ENCODE measurements at regions not wholly inside any gene's neighbourhood (a gene's known extent, or its start where the extent isn't known, plus 50 kb on each side); places are given as distances from the start of the nearest gene placed in this dataset.

DNA sequence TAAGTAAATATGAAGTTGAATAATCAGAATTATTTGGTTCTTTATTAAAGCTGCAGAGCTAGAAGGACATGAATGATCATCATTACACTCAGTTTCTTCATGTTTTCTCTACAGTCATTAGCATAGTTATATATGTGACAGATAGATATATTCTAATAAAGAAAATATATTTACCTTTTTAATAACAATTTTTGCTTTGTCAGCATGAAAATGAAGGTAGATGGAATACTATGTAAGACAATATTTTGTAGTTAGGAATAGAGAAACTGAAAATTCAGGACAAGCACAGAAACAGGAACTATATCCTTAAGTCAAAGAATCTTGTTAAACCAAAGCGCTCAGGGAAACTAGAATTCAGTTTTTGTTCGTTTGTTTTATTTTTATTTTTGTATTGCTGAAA, 649.9 kb upstream of the NRXN1 start:
- no peak for DNase-seq

DNA sequence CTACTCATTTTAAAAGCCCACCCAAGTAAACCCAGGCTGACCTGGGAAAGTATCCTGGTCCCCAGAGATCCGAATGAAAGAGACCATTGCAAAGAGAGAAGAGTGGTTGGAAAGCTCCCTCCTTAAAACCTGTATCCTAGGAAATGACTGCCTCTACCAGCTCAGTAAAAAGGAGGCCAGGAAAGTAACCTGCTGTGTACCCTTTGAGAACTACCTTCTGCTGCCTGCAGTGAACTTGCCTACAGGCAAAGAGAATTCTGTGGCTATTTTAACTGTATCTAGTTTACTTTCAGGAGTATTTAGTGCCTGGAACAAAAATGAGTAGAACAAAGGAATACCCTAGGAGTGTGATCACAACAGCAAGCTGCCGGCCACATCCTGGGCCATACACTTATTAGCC, 641.7 kb upstream of the NRXN1 start:
- no peak for DNase-seq

GRCh38 chr2:51667679-51668078, 635.7 kb upstream of the NRXN1 start:
- no peak for DNase-seq

GRCh38 chr2:51662187-51662586, 630.3 kb upstream of the NRXN1 start:
- DNase-seq: no peak

- no peak for DNase-seq
Observed at GRCh38 chr2:51657849-51658248, 625.9 kb upstream of the NRXN1 start.

- no peak for DNase-seq
Observed at GRCh38 chr2:51650769-51651168, 618.8 kb upstream of the NRXN1 start.

DNA sequence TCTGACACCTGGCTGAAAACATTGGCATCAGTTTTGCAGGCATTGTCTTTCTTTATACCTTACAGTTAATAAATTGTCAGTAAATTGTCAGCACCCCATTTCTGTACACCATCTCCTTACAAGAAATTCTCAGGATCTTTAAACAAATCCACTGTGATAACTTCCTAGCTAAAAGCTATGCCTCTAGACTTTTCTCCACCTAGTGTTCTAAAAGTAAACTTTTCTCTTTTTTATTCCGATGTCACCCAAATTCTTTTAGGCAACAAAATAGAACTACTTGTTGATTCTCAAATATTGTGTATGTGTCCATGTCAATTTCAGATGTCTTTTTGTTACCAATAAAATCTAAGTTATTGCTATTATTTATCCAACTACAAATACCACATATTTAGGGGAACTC, 617.4 kb upstream of the NRXN1 start:
- no peak for DNase-seq

DNA sequence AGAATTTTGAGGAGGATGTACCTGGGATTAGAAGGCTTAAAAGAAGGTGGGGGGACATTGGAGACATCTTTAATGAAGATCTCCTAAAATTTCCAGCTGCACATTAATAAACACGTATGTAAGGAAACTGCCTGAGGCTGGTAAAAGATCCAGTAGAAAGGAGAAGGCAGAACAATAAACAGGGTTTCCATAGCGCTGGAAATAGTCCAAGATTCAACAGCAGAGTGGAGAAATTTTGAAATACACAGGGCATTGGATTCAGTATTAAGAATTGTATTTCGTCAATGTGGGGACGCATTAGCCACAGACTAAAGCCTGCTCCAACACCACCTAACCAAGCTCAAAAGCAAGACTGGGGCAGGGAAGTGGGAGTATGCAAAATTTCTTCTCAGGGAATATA, 606.9 kb upstream of the NRXN1 start:
- no peak for DNase-seq

GRCh38 chr2:51633073-51633472, 601.1 kb upstream of the NRXN1 start:
- no peak for DNase-seq

DNA sequence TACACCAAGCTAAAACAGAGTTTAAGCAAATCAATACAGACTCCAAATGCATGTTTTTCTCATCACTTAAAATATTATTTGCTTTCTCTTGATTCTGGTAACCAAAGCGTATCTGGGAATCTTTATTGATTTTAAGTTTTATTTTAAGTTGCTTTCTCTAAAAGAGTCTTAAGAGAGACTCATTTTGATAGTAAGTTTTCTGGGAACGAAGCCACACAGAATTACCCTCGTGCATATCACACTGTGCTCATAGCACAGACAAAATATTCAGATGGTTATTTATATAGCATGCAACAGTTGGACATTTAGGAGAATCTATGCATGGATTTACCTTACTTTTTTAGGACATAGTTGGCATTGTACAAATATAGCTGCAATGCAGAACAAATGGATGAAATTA, 597.5 kb upstream of the NRXN1 start:
- no peak for DNase-seq

DNA sequence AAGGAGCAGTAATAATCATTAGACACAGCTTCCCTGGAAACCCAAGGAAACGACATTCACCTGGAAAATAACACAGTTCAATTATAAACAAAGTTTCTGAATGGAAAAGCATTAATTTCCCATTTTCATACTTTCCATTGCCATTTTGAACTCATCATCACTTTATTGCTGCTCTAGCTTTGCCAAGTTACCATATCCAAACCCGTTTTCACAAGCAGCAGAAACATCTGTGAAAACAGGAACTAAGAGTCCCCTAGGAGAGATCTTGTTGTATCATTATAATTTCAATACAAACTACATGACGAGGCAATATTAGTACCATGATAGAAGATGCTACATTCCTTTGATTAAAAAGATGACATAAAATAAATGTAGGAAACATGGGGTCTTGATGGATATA, 597.0 kb upstream of the NRXN1 start:
- DNase-seq: no peak

DNA sequence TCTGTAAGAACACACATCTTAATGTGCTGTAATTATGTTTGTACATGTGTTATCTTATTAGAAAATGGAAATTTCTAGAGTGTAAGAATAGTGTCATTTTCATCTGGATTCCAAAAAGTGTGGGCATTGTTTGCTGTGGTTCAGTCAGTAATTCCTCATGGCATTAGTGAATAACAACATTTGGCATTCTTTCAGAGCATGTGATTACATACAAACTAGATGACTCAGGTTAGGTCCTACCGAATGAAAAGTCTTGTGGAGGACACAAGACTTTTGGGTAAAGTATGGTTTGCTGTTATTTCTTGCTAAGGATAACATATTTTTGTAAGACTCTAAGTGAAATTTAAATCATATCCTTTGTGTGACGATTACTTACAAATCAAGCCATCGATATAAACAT, 593.1 kb upstream of the NRXN1 start:
- no peak for DNase-seq

GRCh38 chr2:51620796-51621195, 588.9 kb upstream of the NRXN1 start:
- no peak for DNase-seq

- DNase-seq: no peak
Observed at GRCh38 chr2:51619961-51620360, 588.0 kb upstream of the NRXN1 start.

- DNase-seq: peak; percentile 11
Observed at GRCh38 chr2:51612387-51612786, 580.5 kb upstream of the NRXN1 start.

- DNase-seq: no peak
Observed at GRCh38 chr2:51601706-51602105, 569.8 kb upstream of the NRXN1 start.

- no peak for DNase-seq
Observed at GRCh38 chr2:51597086-51597485, 565.2 kb upstream of the NRXN1 start.

DNA sequence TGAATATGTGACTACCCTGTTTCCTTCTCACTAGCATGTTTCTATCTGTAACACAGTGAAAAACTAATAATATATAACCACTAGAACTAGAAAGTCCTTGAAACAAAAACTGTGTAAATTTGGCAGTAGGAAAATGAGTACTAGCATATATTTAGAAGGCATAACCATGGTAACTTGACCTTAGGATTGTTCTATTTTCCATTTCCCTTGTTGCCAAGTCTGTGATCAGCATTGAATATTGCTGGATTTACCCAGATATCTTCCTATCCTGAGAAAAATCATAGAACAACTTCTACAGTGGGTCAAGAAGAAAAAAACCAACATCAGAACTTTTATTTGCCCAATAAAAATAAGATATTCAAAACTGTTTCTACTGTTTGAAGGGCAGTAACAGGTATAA, 563.9 kb upstream of the NRXN1 start:
- DNase-seq: no peak

- no peak for DNase-seq
Observed at GRCh38 chr2:51581636-51582267, 549.8 kb upstream of the NRXN1 start.

GRCh38 chr2:51579412-51579811, 547.5 kb upstream of the NRXN1 start:
- no peak for DNase-seq

DNA sequence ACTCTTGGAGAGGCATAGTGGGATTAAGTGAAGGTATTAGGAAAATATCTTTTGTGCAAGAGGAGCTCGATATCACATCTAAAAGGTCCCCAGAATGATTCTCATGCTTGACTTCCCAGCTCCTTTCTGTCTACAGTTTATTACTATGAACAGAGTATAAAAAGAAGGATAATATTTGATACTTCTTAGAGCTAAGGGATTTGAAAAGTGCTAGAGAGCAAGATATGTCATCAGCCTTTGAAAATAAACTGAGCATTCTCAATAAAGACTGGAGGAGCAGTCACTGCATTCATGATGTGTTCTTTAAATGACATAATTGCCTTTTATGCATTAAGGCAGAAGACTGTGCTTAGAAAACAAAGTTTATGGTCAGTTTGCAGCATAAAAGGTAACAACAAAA, 543.2 kb upstream of the NRXN1 start:
- DNase-seq: no peak

GRCh38 chr2:51559026-51559425, 527.1 kb upstream of the NRXN1 start:
- no peak for DNase-seq

DNA sequence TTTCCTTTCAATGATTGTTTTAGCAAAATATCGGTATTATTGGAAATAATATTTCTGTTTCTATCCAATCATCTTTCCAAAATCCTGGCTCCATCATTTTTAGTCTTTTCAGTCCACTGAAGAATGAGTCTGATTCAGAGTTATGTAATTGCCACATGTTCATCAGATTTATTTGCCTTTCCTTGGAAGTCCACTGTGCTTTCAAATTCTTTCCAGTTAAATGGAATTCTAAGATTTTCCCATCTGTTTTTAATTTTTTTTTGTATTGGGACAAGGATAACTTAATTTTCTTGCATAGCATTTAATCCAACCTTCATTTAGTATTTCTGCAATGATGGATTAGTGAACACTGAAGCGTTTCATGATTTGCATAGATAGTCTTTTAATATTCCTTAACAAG, 521.5 kb upstream of the NRXN1 start:
- no peak for DNase-seq

DNA sequence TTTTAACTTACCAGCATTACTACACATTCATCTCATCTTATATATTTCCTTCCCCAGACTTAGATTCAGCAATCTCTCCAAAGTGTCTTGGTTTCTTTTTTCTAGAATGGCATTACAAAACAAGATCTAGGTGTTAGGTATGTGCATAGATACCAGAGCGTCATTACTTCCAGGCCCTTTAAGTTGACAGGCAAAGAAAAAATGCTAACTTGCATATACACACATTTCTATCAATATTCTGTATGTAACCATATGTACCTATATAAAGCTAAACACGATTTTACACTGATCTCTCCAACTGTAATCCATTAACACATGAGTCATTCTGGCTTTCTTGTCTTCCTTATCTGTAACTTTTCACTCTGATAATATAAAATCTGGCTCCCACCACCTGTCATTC, 503.8 kb upstream of the NRXN1 start:
- no peak for DNase-seq

- DNase-seq: peak; percentile 92
Observed at GRCh38 chr2:51534166-51534565, 502.2 kb upstream of the NRXN1 start.

DNA sequence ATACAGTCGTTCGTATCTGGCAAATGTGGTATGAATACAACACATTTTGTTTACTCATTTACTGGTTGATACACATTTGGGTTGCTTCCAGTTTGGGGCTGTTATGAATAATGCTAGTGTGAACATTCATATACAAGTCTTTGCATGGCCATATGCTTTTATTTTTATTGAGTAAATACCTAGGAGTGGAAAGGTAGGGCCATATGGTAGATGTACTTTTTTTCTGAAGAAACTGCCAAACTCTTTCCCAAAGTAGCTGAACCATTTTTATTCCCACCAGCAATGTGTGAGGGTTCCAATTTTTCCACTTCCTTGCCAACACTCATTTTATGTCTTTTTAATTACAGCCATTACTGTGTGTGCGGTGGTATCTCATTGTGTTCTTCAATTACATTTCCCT, 496.2 kb upstream of the NRXN1 start:
- DNase-seq: peak; percentile 91
